ENCODE measurements at regions not wholly inside any gene's neighbourhood (a gene's known extent, or its start where the extent isn't known, plus 50 kb on each side); places are given as distances from the start of the nearest gene placed in this dataset.

- Histone ChIP-seq H3K27ac (ENCODE audit: extremely low read length, insufficient read depth, low read length) (peak overlapping the region; percentile 53), H3K36me3 (replicated peaks in 1 of 2; ENCODE audit: control insufficient read depth in 1 of 2, insufficient read depth in 2 of 2, low read length in 2 of 2) (no peaks in the 10 kb centered on the region), H3K9ac (ENCODE audit: insufficient read depth, low read depth, low read length) (no peak overlapping the region; the same call in 1 of the 2 replicates), H3K4me3 (replicated peaks in 1 of 3; ENCODE audit: insufficient read depth in 1 of 3, low read depth in 2 of 3, low read length in 3 of 3) (peak overlapping the region in 1 of 3 experiments; percentile 4; a peak in 1 of 6 replicates), H2AFZ (ENCODE audit: low read length) (peak overlapping the region; percentile 34), H3K27me3 (ENCODE audit: control insufficient read depth in 1 of 2, insufficient read depth in 2 of 2, low read length in 2 of 2) (no peaks in the 10 kb centered on the region), H3K9me3 (ENCODE audit: low read length) (no peaks in the 10 kb centered on the region), H4K20me1 (ENCODE audit: insufficient read depth, low read length) (no peaks in the 10 kb centered on the region), H3K79me2 (ENCODE audit: insufficient read depth, low read length) (no peaks in the 10 kb centered on the region), H3K4me2 (ENCODE audit: low read depth, low read length) (peak overlapping the region; percentile 54), H3K4me1 (ENCODE audit: insufficient read depth, low read length) (peaks cover 60% of the 10 kb centered on the region)
- 12% methylated on average over 8 of the region's 9 CpGs for WGBS (ENCODE audit: low lambda C conversion rate)
- intact Hi-C loops (cut with micrococcal nuclease; ENCODE audit: unreplicated experiment) (loop anchor here (1.0 kb wide), 1 partner anchor 31 kb away; no protein-coding TSS in a partner anchor), in situ Hi-C loops (cut with HindIII; ENCODE audit: extremely low pct_ligation_motif_present, low pct_unique_long_range_greater_than_20kb) (no loop called here)
- CTCF ChIA-PET (ENCODE audit: low intra/inter-chr PET ratio, low total read pairs), result no interaction called here
- peak; percentile 90 for FAIRE-seq
- POLR2A ChIA-PET, result no interaction called here
- BruUV-seq (replicated peaks), result no TSS peak
- ATAC-seq, result peak; percentile 95
- peak; percentile 96 for DNase-seq (ENCODE audit: low spot score)
- TF ChIP-seq ZNF572 (CRISPR knock-in tag; IDR thresholded peaks at IDR 0.05) (no peak), HMGXB3 (CRISPR knock-in tag; IDR thresholded peaks at IDR 0.05; ENCODE audit: borderline replicate concordance) (peak; percentile 72; the same call in 1 of the 2 replicates), NPAS2 (CRISPR knock-in tag; IDR thresholded peaks at IDR 0.05; ENCODE audit: borderline replicate concordance) (no peak), TEAD3 (CRISPR knock-in tag; optimal IDR thresholded peaks at IDR 0.05; ENCODE audit: borderline replicate concordance) (peak; percentile 98), MXD4 (CRISPR knock-in tag; IDR thresholded peaks at IDR 0.05) (no peak), ZNF691 (CRISPR knock-in tag; IDR thresholded peaks at IDR 0.05; ENCODE audit: borderline replicate concordance, low read depth) (no peak), ZBTB43 (CRISPR knock-in tag; conservative IDR thresholded peaks at IDR 0.05) (peak; percentile 93), ZNF225 (CRISPR knock-in tag; IDR thresholded peaks at IDR 0.05) (no peak), DBP (CRISPR knock-in tag; IDR thresholded peaks at IDR 0.05; ENCODE audit: not compliant biosample characterization) (no peak), MTA1 (CRISPR knock-in tag; IDR thresholded peaks at IDR 0.05; ENCODE audit: borderline replicate concordance) (no peak), SP5 (CRISPR knock-in tag; IDR thresholded peaks at IDR 0.05; ENCODE audit: borderline replicate concordance, low read depth) (no peak), SRSF1 (optimal IDR thresholded peaks at IDR 0.05; ENCODE audit: low read depth, low read length) (no peak), ZNF280B (CRISPR knock-in tag; IDR thresholded peaks at IDR 0.05; ENCODE audit: borderline replicate concordance) (no peak), ZNF501 (CRISPR knock-in tag; IDR thresholded peaks at IDR 0.05) (0 out of 2 replicates have a peak, but pooled peaks have one; percentile 32)
Measured at GRCh38 chr4:18566970-18567799, 545.6 kb upstream of the LCORL start.

Measured in HepG2 (cell line).